MM.1S (cell line): ENCODE measurements at regions not wholly inside any gene's neighbourhood (a gene's known extent, or its start where the extent isn't known, plus 50 kb on each side); places are given as distances from the start of the nearest gene placed in this dataset.

ENCODE experiments used
- DNase-seq: peaks from one replicate; pipeline ENCODE4 v3.0.0-alpha.2; 2015
- H2AFZ ChIP-seq: fragments of 300-600 bp; sonication (generic); 2 replicates; pipeline ENCODE4 v1.6.0; 2016; ENCODE audit warnings: antibody characterized with exemption, low read length
- H3F3A ChIP-seq: fragments of 300-600 bp; sonication (generic); 2 replicates; pipeline ENCODE4 v1.6.1; 2016; ENCODE audit warnings: mild to moderate bottlenecking, antibody characterized with exemption, low read length, moderate library complexity, mixed read lengths; ENCODE audit not compliant: insufficient read depth
- H3K27ac ChIP-seq: fragments of 300-600 bp; sonication (generic); 2 replicates; pipeline ENCODE4 v1.5.1; 2016; ENCODE audit warnings: mild to moderate bottlenecking, low read length
- H3K27me3 ChIP-seq: fragments of 300-600 bp; sonication (generic); replicated peaks from 2 replicates; pipeline ENCODE4 v1.6.0; 2016; ENCODE audit warnings: low read length; ENCODE audit not compliant: insufficient read depth
- H3K36me3 ChIP-seq: fragments of 300-600 bp; sonication (generic); replicated peaks from 2 replicates; pipeline ENCODE4 v1.6.1; 2016; ENCODE audit warnings: mild to moderate bottlenecking, low read length, mixed read lengths; ENCODE audit not compliant: insufficient read depth
- H3K4me1 ChIP-seq: fragments of 300-600 bp; sonication (generic); 2 replicates; pipeline ENCODE4 v1.6.1; 2016; ENCODE audit warnings: low read length, mixed read lengths
- H3K4me2 ChIP-seq: fragments of 300-600 bp; sonication (generic); 2 replicates; pipeline ENCODE4 v1.6.0; 2016; ENCODE audit warnings: low read depth, low read length
- H3K4me3 ChIP-seq: fragments of 300-600 bp; sonication (generic); 2 replicates; pipeline ENCODE4 v1.5.1; 2016; ENCODE audit warnings: low read length, mixed read lengths
- H3K79me2 ChIP-seq: fragments of 300-600 bp; sonication (generic); 2 replicates; pipeline ENCODE4 v1.6.1; 2016; ENCODE audit warnings: mixed run types, low read length, mixed read lengths
- H3K9ac ChIP-seq: fragments of 300-600 bp; sonication (generic); 2 replicates; pipeline ENCODE4 v1.6.1; 2016; ENCODE audit warnings: low read length, mixed read lengths
- H3K9me2 ChIP-seq: fragments of 300-600 bp; sonication (generic); replicated peaks from 2 replicates; pipeline ENCODE4 v1.6.1; 2016; ENCODE audit warnings: mild to moderate bottlenecking, low read length, mixed read lengths; ENCODE audit not compliant: insufficient read depth
- H3K9me3 ChIP-seq: fragments of 300-600 bp; sonication (generic); replicated peaks from 2 replicates; pipeline ENCODE4 v1.6.1; 2016; ENCODE audit warnings: mild to moderate bottlenecking, low read length, mixed read lengths; ENCODE audit not compliant: insufficient read depth
- H4K20me1 ChIP-seq: fragments of 300-600 bp; sonication (generic); 2 replicates; pipeline ENCODE4 v1.6.1; 2016; ENCODE audit warnings: mild to moderate bottlenecking, low read length, moderate library complexity, mixed read lengths; ENCODE audit not compliant: insufficient read depth
- EZH2 ChIP-seq: fragments of 300-600 bp; sonication (generic); optimal IDR thresholded peaks from 2 replicates; pipeline ENCODE3; 2017; ENCODE audit warnings: low read depth, mild to moderate bottlenecking, antibody characterized with exemption, low read length, mixed read lengths
- EZH2phosphoT487 ChIP-seq: fragments of 300-600 bp; sonication (generic); IDR thresholded peaks from 2 replicates; pipeline ENCODE4 v1.6.1; 2018; ENCODE audit warnings: antibody characterized with exemption, low read length
- TF ChIP-seq, protein P1 (sequence below): fragments of 300-600 bp; sonication (generic); IDR thresholded peaks from 2 replicates; pipeline ENCODE4 v1.5.1; 2016; ENCODE audit warnings: antibody characterized with exemption, low read length, mixed read lengths

DNA sequence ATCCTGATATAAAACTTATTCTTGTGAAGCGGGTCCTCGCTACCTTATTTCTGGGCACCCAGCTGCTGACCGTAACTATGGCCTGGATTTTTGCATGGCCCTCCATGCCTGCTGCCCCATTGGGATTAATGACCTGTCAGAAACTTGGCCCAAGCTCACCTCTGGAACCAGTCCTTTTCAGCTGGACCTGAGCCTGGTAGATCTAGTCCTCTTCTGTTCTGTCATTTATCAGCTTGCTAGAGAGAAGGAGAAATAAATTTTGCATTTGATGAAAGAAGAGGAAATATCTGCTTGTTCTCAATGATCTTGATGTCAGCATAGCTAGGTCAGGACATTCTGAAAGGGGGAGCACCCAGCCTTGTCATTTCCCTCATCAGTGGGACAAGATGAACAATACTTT is 387.8 kb upstream of the LARGE1 start:
- Histone ChIP-seq H3K79me2 (no peaks in the 10 kb centered on the region), H4K20me1 (no peaks in the 10 kb centered on the region), H3K9ac (no peak overlapping the region), H3K27ac (no peak overlapping the region), H2AFZ (no peak overlapping the region), H3K9me3 (no peaks in the 10 kb centered on the region), H3K27me3 (no peaks in the 10 kb centered on the region), H3F3A (no peaks in the 10 kb centered on the region), H3K4me2 (no peak overlapping the region), H3K36me3 (no peaks in the 10 kb centered on the region), H3K9me2 (no peaks in the 10 kb centered on the region), H3K4me3 (no peak overlapping the region), H3K4me1 (no peaks in the 10 kb centered on the region)
- DNase-seq: no peak
- no peak for TF ChIP-seq EZH2
- no peak for TF ChIP-seq EZH2phosphoT487
- TF ChIP-seq, protein P1, sequence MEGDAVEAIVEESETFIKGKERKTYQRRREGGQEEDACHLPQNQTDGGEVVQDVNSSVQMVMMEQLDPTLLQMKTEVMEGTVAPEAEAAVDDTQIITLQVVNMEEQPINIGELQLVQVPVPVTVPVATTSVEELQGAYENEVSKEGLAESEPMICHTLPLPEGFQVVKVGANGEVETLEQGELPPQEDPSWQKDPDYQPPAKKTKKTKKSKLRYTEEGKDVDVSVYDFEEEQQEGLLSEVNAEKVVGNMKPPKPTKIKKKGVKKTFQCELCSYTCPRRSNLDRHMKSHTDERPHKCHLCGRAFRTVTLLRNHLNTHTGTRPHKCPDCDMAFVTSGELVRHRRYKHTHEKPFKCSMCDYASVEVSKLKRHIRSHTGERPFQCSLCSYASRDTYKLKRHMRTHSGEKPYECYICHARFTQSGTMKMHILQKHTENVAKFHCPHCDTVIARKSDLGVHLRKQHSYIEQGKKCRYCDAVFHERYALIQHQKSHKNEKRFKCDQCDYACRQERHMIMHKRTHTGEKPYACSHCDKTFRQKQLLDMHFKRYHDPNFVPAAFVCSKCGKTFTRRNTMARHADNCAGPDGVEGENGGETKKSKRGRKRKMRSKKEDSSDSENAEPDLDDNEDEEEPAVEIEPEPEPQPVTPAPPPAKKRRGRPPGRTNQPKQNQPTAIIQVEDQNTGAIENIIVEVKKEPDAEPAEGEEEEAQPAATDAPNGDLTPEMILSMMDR: no peak

DNA sequence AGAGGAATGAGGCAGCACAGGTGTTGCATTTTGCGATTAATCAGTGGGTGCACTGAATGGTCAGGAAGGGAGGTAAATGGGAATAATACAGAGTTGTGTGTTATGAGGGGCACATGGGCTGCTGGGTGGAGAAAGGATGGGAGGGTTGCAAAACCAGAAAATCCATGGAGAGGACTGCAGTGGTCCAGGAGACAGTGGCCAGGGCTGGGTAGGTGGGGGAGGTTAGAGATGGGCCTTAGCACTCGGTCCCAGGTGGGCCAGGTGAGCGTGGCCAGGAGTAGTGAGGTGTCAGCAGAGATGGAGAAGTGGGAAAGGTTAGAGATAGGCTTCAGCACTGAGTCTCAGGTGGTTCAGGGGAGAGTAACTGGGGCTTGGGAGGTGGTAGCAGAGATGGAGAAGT is 399.1 kb upstream of the LARGE1 start:
- H3K9me2 ChIP-seq: no peaks in the 10 kb centered on the region; the same call in 1 of the 2 replicates
- no peaks in the 10 kb centered on the region for H4K20me1 ChIP-seq
- no peak overlapping the region for H2AFZ ChIP-seq
- no peak overlapping the region for H3K27ac ChIP-seq
- H3K4me2 ChIP-seq: no peak overlapping the region
- H3K9me3 ChIP-seq: no peaks in the 10 kb centered on the region
- H3K4me1 ChIP-seq: no peaks in the 10 kb centered on the region
- no peak overlapping the region for H3K4me3 ChIP-seq
- no peaks in the 10 kb centered on the region for H3K36me3 ChIP-seq
- no peak overlapping the region for H3K9ac ChIP-seq
- no peaks in the 10 kb centered on the region for H3K27me3 ChIP-seq
- no peak for TF ChIP-seq EZH2phosphoT487
- TF ChIP-seq EZH2: no peak
- TF ChIP-seq, protein P1: no peak
- H3K79me2 ChIP-seq: no peaks in the 10 kb centered on the region
- no peak for DNase-seq
- no peaks in the 10 kb centered on the region for H3F3A ChIP-seq

- Histone ChIP-seq H4K20me1 (no peaks in the 10 kb centered on the region), H3K9me2 (no peaks in the 10 kb centered on the region; the same call in 1 of the 2 replicates), H3K4me2 (no peak overlapping the region), H3F3A (no peaks in the 10 kb centered on the region), H3K9me3 (no peaks in the 10 kb centered on the region), H2AFZ (no peak overlapping the region), H3K27ac (no peak overlapping the region), H3K36me3 (no peaks in the 10 kb centered on the region), H3K27me3 (no peaks in the 10 kb centered on the region), H3K9ac (no peak overlapping the region), H3K79me2 (no peaks in the 10 kb centered on the region), H3K4me1 (no peaks in the 10 kb centered on the region), H3K4me3 (no peak overlapping the region)
- no peak for DNase-seq
- TF ChIP-seq EZH2: no peak
- TF ChIP-seq EZH2phosphoT487: no peak
Observed at GRCh38 chr22:34324763-34325162, 404.5 kb upstream of the LARGE1 start.

- H3K9me3 ChIP-seq: no peaks in the 10 kb centered on the region
- no peak overlapping the region for H2AFZ ChIP-seq
- no peak for DNase-seq
- H3K4me2 ChIP-seq: no peak overlapping the region
- no peaks in the 10 kb centered on the region for H3K27me3 ChIP-seq
- no peak overlapping the region for H3K4me3 ChIP-seq
- TF ChIP-seq EZH2phosphoT487: no peak
- TF ChIP-seq, protein P1: no peak
- no peak for TF ChIP-seq EZH2
- H3K4me1 ChIP-seq: no peaks in the 10 kb centered on the region
- H4K20me1 ChIP-seq: no peaks in the 10 kb centered on the region
- H3K27ac ChIP-seq: no peak overlapping the region
- H3K9me2 ChIP-seq: no peaks in the 10 kb centered on the region
- no peak overlapping the region for H3K9ac ChIP-seq
- no peaks in the 10 kb centered on the region for H3F3A ChIP-seq
- H3K36me3 ChIP-seq: no peaks in the 10 kb centered on the region
- no peaks in the 10 kb centered on the region for H3K79me2 ChIP-seq
Observed at GRCh38 chr22:34326901-34327300, 406.6 kb upstream of the LARGE1 start.
